SK-MEL-5 (cell line): ENCODE measurements at regions not wholly inside any gene's neighbourhood (a gene's known extent, or its start where the extent isn't known, plus 50 kb on each side); places are given as distances from the start of the nearest gene placed in this dataset.

Source experiments
- DNase-seq: peaks from one replicate; pipeline ENCODE4 v3.0.0-alpha.2; 2016; ENCODE audit warnings: low read depth, low spot score
- in situ Hi-C: cut with HindIII; loops from 2 replicates; pipeline ENCODE4 v1.10.0; 2016; ENCODE audit warnings: low sequenced_read_pairs, high pct_unique_total_duplicates, low pct_unique_long_range_greater_than_20kb

GRCh38 chr1:22255341-22256212, 112.7 kb upstream of the WNT4 start:
- no peak for DNase-seq
- in situ Hi-C loops = no loop called here

- no peak for DNase-seq
- in situ Hi-C loops = no loop called here
These were observed 113.3 kb upstream of the WNT4 start for GRCh38 chr1:22256213-22256512.

GRCh38 chr1:22257290-22258275, 114.7 kb upstream of the WNT4 start:
- in situ Hi-C loops = no loop called here

GRCh38 chr1:22258698-22259097, 115.8 kb upstream of the WNT4 start:
- in situ Hi-C loops = no loop called here
- DNase-seq = no peak

More at GRCh38 chr1:22257290-22258275, 114.7 kb upstream of the WNT4 start:
- no peak for DNase-seq

GRCh38 chr1:22259551-22260282, 116.8 kb upstream of the WNT4 start:
- no peak for DNase-seq

GRCh38 chr1:22260860-22261432, 118.0 kb upstream of the WNT4 start:
- DNase-seq = no peak
- in situ Hi-C loops = no loop called here

More at GRCh38 chr1:22259551-22260282, 116.8 kb upstream of the WNT4 start:
- in situ Hi-C loops = no loop called here

- DNase-seq = no peak
- in situ Hi-C loops = no loop called here
These were observed 118.7 kb upstream of the WNT4 start for GRCh38 chr1:22261580-22261979.

- in situ Hi-C loops = no loop called here
- DNase-seq = no peak
These were observed 119.7 kb upstream of the WNT4 start for GRCh38 chr1:22262583-22262982.

GRCh38 chr1:22263359-22263758, 120.5 kb upstream of the WNT4 start:
- no peak for DNase-seq
- in situ Hi-C loops = no loop called here

- DNase-seq = no peak
- in situ Hi-C loops = no loop called here
These were observed 121.8 kb upstream of the WNT4 start for GRCh38 chr1:22264464-22265341.

- no peak for DNase-seq
These were observed 123.2 kb upstream of the WNT4 start for GRCh38 chr1:22266141-22266540.

GRCh38 chr1:22267413-22268175, 124.7 kb upstream of the WNT4 start:
- in situ Hi-C loops = no loop called here
- no peak for DNase-seq

More at GRCh38 chr1:22266141-22266540, 123.2 kb upstream of the WNT4 start:
- in situ Hi-C loops = no loop called here

GRCh38 chr1:22268327-22268726, 125.4 kb upstream of the WNT4 start:
- in situ Hi-C loops = no loop called here
- DNase-seq = no peak

- in situ Hi-C loops = no loop called here
- no peak for DNase-seq
These were observed 129.2 kb upstream of the WNT4 start for GRCh38 chr1:22271847-22272801.
